HL-60 (cell line): ENCODE measurements at regions not wholly inside any gene's neighbourhood (a gene's known extent, or its start where the extent isn't known, plus 50 kb on each side); places are given as distances from the start of the nearest gene placed in this dataset.

Source experiments
- DNase-seq, 2 experiments: peaks; one replicate each; pipeline ENCODE4 v3.0.0-alpha.2; 2010 to 2020; ENCODE audit warnings: low read depth in 1 of 2, low spot score in 1 of 2
- H3K27ac ChIP-seq: fragments of 250-450 bp; sonication (Bioruptor Pico); replicated peaks from 2 replicates; pipeline ENCODE4 v1.5.1; 2020; ENCODE audit warnings: mild to moderate bottlenecking, moderate library complexity
- H3K27me3 ChIP-seq: fragments of 250-450 bp; sonication (Bioruptor Pico); 2 replicates; pipeline ENCODE4 v1.5.1; 2021; ENCODE audit warnings: mild to moderate bottlenecking, moderate library complexity; ENCODE audit not compliant: insufficient read depth, poor library complexity, severe bottlenecking
- H3K4me3 ChIP-seq: replicated peaks from 2 replicates; pipeline ENCODE4 v1.5.1; 2011; ENCODE audit warnings: mild to moderate bottlenecking, control low read depth, low read length; ENCODE audit not compliant: insufficient read depth
- GABPA ChIP-seq: IDR thresholded peaks from 2 replicates; pipeline ENCODE4 v1.6.1; 2012; ENCODE audit warnings: low read depth
- POLR2AphosphoS5 ChIP-seq: IDR thresholded peaks from 2 replicates; pipeline ENCODE4 v1.6.1; 2012; ENCODE audit warnings: low read depth
- SPI1 ChIP-seq: IDR thresholded peaks from 2 replicates; pipeline ENCODE4 v1.6.1; 2012; ENCODE audit warnings: low read depth, mild to moderate bottlenecking, borderline replicate concordance
- TF ChIP-seq, protein P1 (sequence below): IDR thresholded peaks from one replicate; pipeline ENCODE4 v1.5.1; 2011; ENCODE audit warnings: low read length, control low read depth, inconsistent platforms; ENCODE audit not compliant: insufficient read depth
- TF ChIP-seq, protein P2 (sequence below): IDR thresholded peaks from 2 replicates; pipeline ENCODE4 v1.6.1; 2012; ENCODE audit warnings: low read depth; ENCODE audit not compliant: insufficient replicate concordance

DNA sequence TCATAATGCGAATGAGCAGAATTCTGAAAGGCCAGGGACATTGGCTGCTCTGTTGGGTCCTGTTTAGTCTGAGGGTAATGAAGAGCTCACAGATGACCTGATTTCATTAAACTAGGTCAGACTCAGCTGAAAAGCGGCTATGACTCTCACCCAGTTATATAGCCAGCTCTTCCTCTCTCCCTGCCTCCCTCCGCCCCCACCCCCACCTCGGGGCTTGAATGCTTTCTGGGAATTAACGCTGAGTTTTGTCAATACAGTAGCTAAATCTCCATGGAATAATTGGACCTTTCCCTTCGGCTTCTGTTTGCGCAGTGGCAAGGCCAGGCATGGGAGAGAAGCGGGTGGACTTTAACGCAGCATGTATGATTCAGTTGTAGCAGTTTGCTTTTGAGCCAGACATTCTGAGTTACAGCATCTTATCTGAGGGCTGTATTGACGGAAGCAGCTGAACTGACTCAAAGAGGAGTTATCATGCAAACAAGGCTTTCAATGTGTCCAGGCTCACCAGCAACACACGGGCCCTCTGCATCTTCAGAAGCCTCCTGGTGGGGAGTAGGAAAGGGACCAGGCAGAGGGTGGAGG lies 110.6 kb downstream of the MYCN start:
- TF ChIP-seq, protein P1, sequence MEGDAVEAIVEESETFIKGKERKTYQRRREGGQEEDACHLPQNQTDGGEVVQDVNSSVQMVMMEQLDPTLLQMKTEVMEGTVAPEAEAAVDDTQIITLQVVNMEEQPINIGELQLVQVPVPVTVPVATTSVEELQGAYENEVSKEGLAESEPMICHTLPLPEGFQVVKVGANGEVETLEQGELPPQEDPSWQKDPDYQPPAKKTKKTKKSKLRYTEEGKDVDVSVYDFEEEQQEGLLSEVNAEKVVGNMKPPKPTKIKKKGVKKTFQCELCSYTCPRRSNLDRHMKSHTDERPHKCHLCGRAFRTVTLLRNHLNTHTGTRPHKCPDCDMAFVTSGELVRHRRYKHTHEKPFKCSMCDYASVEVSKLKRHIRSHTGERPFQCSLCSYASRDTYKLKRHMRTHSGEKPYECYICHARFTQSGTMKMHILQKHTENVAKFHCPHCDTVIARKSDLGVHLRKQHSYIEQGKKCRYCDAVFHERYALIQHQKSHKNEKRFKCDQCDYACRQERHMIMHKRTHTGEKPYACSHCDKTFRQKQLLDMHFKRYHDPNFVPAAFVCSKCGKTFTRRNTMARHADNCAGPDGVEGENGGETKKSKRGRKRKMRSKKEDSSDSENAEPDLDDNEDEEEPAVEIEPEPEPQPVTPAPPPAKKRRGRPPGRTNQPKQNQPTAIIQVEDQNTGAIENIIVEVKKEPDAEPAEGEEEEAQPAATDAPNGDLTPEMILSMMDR, result no peak
- no peak for TF ChIP-seq GABPA
- TF ChIP-seq SPI1, result no peak
- TF ChIP-seq POLR2AphosphoS5, result no peak
- TF ChIP-seq, protein P2, sequence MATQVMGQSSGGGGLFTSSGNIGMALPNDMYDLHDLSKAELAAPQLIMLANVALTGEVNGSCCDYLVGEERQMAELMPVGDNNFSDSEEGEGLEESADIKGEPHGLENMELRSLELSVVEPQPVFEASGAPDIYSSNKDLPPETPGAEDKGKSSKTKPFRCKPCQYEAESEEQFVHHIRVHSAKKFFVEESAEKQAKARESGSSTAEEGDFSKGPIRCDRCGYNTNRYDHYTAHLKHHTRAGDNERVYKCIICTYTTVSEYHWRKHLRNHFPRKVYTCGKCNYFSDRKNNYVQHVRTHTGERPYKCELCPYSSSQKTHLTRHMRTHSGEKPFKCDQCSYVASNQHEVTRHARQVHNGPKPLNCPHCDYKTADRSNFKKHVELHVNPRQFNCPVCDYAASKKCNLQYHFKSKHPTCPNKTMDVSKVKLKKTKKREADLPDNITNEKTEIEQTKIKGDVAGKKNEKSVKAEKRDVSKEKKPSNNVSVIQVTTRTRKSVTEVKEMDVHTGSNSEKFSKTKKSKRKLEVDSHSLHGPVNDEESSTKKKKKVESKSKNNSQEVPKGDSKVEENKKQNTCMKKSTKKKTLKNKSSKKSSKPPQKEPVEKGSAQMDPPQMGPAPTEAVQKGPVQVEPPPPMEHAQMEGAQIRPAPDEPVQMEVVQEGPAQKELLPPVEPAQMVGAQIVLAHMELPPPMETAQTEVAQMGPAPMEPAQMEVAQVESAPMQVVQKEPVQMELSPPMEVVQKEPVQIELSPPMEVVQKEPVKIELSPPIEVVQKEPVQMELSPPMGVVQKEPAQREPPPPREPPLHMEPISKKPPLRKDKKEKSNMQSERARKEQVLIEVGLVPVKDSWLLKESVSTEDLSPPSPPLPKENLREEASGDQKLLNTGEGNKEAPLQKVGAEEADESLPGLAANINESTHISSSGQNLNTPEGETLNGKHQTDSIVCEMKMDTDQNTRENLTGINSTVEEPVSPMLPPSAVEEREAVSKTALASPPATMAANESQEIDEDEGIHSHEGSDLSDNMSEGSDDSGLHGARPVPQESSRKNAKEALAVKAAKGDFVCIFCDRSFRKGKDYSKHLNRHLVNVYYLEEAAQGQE, result no peak
- no peaks in the 10 kb centered on the region for H3K27me3 ChIP-seq
- no peak for DNase-seq
- no peak overlapping the region for H3K4me3 ChIP-seq
- no peak overlapping the region for H3K27ac ChIP-seq

DNA sequence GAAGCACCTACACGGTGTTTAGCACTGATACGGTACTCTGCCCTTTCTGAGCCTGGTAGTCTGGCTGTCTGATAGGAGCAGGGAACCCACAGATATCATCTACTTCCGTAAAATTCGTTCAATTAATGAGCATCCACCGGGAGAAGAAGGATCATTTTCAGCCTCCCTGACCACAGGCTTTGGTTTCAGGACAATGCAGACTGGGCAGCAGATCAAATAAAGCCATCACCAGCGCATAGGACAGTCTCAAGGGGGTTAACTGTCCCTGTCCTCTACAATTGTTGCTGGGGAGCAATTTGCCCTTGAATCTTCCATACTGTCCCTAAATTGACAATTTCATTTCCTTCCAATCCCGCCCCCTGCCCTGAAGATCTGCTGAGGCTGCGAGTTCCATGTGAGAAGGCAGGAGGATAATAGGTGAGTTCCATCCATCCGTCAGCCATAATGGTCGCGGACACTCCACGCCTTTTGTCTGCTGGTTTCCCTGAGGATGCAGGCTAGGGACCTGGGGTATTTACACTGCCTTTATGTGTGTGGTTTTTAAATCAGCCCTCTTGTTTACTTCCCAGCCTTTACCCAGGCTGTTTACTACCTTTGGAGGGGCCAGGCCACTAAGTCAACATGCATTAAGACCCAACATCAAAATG lies 110.0 kb downstream of the MYCN start:
- Histone ChIP-seq H3K27ac (no peak overlapping the region), H3K27me3 (no peaks in the 10 kb centered on the region), H3K4me3 (no peak overlapping the region)
- DNase-seq, result no peak
- no peak for TF ChIP-seq POLR2AphosphoS5
- no peak for TF ChIP-seq SPI1
- TF ChIP-seq, protein P1, result no peak

DNA sequence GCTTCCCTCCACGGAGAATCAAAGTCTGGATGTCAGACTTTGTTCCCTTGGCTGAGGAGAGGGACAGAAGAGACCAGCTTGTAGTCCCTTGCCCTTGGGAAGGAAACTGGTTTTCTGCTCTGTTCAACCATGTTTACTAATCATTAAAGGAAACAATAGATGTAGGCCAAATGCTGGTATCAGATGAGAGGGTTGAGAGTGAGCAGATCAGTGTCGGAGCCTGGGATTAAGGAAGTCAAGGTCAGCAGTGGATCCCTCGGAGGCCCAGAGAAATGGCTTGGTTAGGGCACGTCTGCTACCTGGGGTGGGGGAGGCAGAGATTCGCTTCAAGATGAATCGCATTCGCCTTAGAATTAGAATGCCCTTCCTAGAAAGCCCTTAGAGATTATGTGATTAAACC lies 109.1 kb downstream of the MYCN start:
- no peak for DNase-seq

More for the DNA sequence above, 109.1 kb downstream of the MYCN start:
- no peak overlapping the region for H3K27ac ChIP-seq
- H3K4me3 ChIP-seq, result no peak overlapping the region
- H3K27me3 ChIP-seq, result no peaks in the 10 kb centered on the region
- no peak for TF ChIP-seq GABPA
- TF ChIP-seq POLR2AphosphoS5, result no peak
- TF ChIP-seq, protein P1, result no peak
- TF ChIP-seq, protein P2, result no peak
- no peak for TF ChIP-seq SPI1
